HEK293 (cell line): ENCODE measurements at regions not wholly inside any gene's neighbourhood (a gene's known extent, or its start where the extent isn't known, plus 50 kb on each side); places are given as distances from the start of the nearest gene placed in this dataset.

Experiments used
- CTCF ChIA-PET: fragments of 350-600 bp; formaldehyde crosslinking; extraction: SDS; loops from one replicate; lab custom pipeline; 2021; ENCODE audit warnings: antibody characterized with exemption; lab: Yijun Ruan, JAX
- POLR2A ChIA-PET: fragments of 300-600 bp; formaldehyde crosslinking; extraction: SDS; loops from one replicate; lab custom pipeline; 2020; ENCODE audit warnings: antibody characterized with exemption, inconsistent platforms; lab: Yijun Ruan, JAX
- H3K27ac ChIP-seq: fragments of 200-500 bp; sonication (Bioruptor generic); 2 replicates; pipeline ENCODE4 v1.5.1; 2014; ENCODE audit warnings: low read depth, low read length, control low read depth, inconsistent platforms; ENCODE audit errors: extremely low read depth
- H3K36me3 ChIP-seq, 2 experiments: fragments of 200-500 bp in 1 of 2; sonication (Bioruptor generic) in 1 of 2; 1 replicate in 1 of 2; 2 replicates in 1 of 2; pipeline ENCODE4 v1.5.1; 2014 to 2017; ENCODE audit warnings: inconsistent platforms in 2 of 2, low read length in 2 of 2; ENCODE audit not compliant: control insufficient read depth in 2 of 2, insufficient read depth in 1 of 2
- H3K4me1 ChIP-seq: fragments of 200-500 bp; sonication (Bioruptor generic); 2 replicates; pipeline ENCODE4 v1.5.1; 2014; ENCODE audit warnings: mild to moderate bottlenecking, low read length, inconsistent platforms; ENCODE audit not compliant: control insufficient read depth, insufficient read depth
- H3K4me3 ChIP-seq: 2 replicates; pipeline ENCODE4 v1.5.1; 2011; ENCODE audit warnings: low read depth, mild to moderate bottlenecking, control low read depth, low read length, moderate library complexity
- H3K9me3 ChIP-seq: fragments of 200-500 bp; sonication (Bioruptor generic); 2 replicates; pipeline ENCODE4 v1.5.1; 2014; ENCODE audit warnings: low read depth, low read length, inconsistent platforms; ENCODE audit not compliant: control insufficient read depth, insufficient read depth
- BCL11B ChIP-seq: fragments of 450-650 bp; formaldehyde crosslinking; IDR thresholded peaks from 2 replicates; pipeline ENCODE4 v1.5.1; 2016; ENCODE audit warnings: low read depth, missing biosample characterization, missing genetic modification characterization
- ELK4 ChIP-seq: IDR thresholded peaks from 2 replicates; pipeline ENCODE4 v1.6.1; 2011; ENCODE audit warnings: mild to moderate bottlenecking, low read depth, low read length, borderline replicate concordance
- HIC1 ChIP-seq: fragments of 450-650 bp; formaldehyde crosslinking; IDR thresholded peaks from 2 replicates; pipeline ENCODE4 v1.5.1; 2016; ENCODE audit warnings: missing biosample characterization, missing genetic modification characterization
- MYNN ChIP-seq: fragments of 450-650 bp; formaldehyde crosslinking; IDR thresholded peaks from 2 replicates; pipeline ENCODE4 v1.5.1; 2016; ENCODE audit warnings: missing biosample characterization, missing genetic modification characterization, borderline replicate concordance
- SETDB1 ChIP-seq: IDR thresholded peaks from one replicate; pipeline ENCODE4 v1.6.1; 2017; ENCODE audit warnings: mild to moderate bottlenecking, low read length, moderate library complexity, mixed read lengths; ENCODE audit not compliant: insufficient read length
- WT1 ChIP-seq: fragments of 450-650 bp; formaldehyde crosslinking; IDR thresholded peaks from 2 replicates; pipeline ENCODE4 v1.5.1; 2016; ENCODE audit warnings: missing biosample characterization, missing genetic modification characterization
- ZFP37 ChIP-seq: fragments of 450-650 bp; formaldehyde crosslinking; IDR thresholded peaks from 2 replicates; pipeline ENCODE4 v1.5.1; 2016; ENCODE audit warnings: missing biosample characterization, missing genetic modification characterization
- ZNF214 ChIP-seq: fragments of 450-650 bp; formaldehyde crosslinking; IDR thresholded peaks from 2 replicates; pipeline ENCODE4 v1.5.1; 2017; ENCODE audit warnings: missing biosample characterization, mild to moderate bottlenecking, missing genetic modification characterization, borderline replicate concordance
- ZNF350 ChIP-seq: fragments of 450-650 bp; formaldehyde crosslinking; IDR thresholded peaks from 2 replicates; pipeline ENCODE4 v1.5.0; 2017; ENCODE audit warnings: missing biosample characterization, mild to moderate bottlenecking, missing genetic modification characterization
- ZNF362 ChIP-seq: fragments of 450-650 bp; formaldehyde crosslinking; IDR thresholded peaks from 2 replicates; pipeline ENCODE4 v1.5.1; 2016; ENCODE audit warnings: missing biosample characterization, missing genetic modification characterization
- ZNF37A ChIP-seq: fragments of 450-650 bp; IDR thresholded peaks from 2 replicates; pipeline ENCODE4 v1.5.1; 2018; ENCODE audit warnings: missing biosample characterization, missing genetic modification characterization
- ZNF398 ChIP-seq: fragments of 450-650 bp; formaldehyde crosslinking; IDR thresholded peaks from 2 replicates; pipeline ENCODE4 v1.5.1; 2017; ENCODE audit warnings: missing biosample characterization, missing genetic modification characterization
- ZNF426 ChIP-seq: fragments of 450-650 bp; formaldehyde crosslinking; IDR thresholded peaks from 2 replicates; pipeline ENCODE4 v1.5.1; 2017; ENCODE audit warnings: missing biosample characterization, missing genetic modification characterization, mild to moderate bottlenecking, inconsistent platforms, moderate library complexity
- ZNF518A ChIP-seq: fragments of 450-650 bp; formaldehyde crosslinking; conservative IDR thresholded peaks from 2 replicates; pipeline ENCODE4 v1.5.1; 2016; ENCODE audit warnings: low read depth, missing biosample characterization, missing genetic modification characterization
- ZNF600 ChIP-seq: fragments of 450-650 bp; formaldehyde crosslinking; IDR thresholded peaks from 2 replicates; pipeline ENCODE4 v1.5.1; 2016; ENCODE audit warnings: missing biosample characterization, missing genetic modification characterization
- ZNF670 ChIP-seq: fragments of 450-650 bp; formaldehyde crosslinking; IDR thresholded peaks from 2 replicates; pipeline ENCODE4 v1.5.1; 2016; ENCODE audit warnings: missing biosample characterization, missing genetic modification characterization, low read depth
- ZNF792 ChIP-seq: fragments of 450-650 bp; formaldehyde crosslinking; IDR thresholded peaks from 2 replicates; pipeline ENCODE4 v1.5.1; 2016; ENCODE audit warnings: missing biosample characterization, missing genetic modification characterization
- ZSCAN23 ChIP-seq: fragments of 450-650 bp; formaldehyde crosslinking; IDR thresholded peaks from 2 replicates; pipeline ENCODE4 v1.5.1; 2016; ENCODE audit warnings: missing biosample characterization, missing genetic modification characterization

- TF ChIP-seq ELK4, result no peak
- no peak for TF ChIP-seq ZNF37A (tag by site-specific recombination)
- TF ChIP-seq WT1 (tag by site-specific recombination), result no peak
- no peak for TF ChIP-seq HIC1 (tag by site-specific recombination)
- no peak for TF ChIP-seq ZFP37 (tag by site-specific recombination)
Observed at GRCh38 chr4:17170131-17170530, 271.7 kb upstream of the LDB2 start (continued).

GRCh38 chr4:17169699-17170098 lies 271.3 kb upstream of the LDB2 start:
- POLR2A ChIA-PET, result no interaction called here
- H3K4me3 ChIP-seq, result no peak overlapping the region
- CTCF ChIA-PET, result interaction anchor here (0.6 kb wide), 1 partner anchor 254 kb away, joined by 3 read pairs; no protein-coding TSS in a partner anchor
- H3K4me1 ChIP-seq, result peaks cover 7% of the 10 kb centered on the region
- H3K27ac ChIP-seq, result no peak overlapping the region
- H3K36me3 ChIP-seq, result no peaks in the 10 kb centered on the region
- no peaks in the 10 kb centered on the region for H3K9me3 ChIP-seq
- no peak for TF ChIP-seq ZNF362
- TF ChIP-seq ZNF214 (tag by site-specific recombination), result no peak
- no peak for TF ChIP-seq ZNF792 (tag by site-specific recombination)

- H3K4me3 ChIP-seq, result no peak overlapping the region
- H3K27ac ChIP-seq, result peak overlapping the region; percentile 65
- no peaks in the 10 kb centered on the region for H3K9me3 ChIP-seq
- CTCF ChIA-PET, result interaction anchor here (0.8 kb wide), 1 partner anchor 878 kb away, joined by 6 read pairs; no protein-coding TSS in a partner anchor
- peaks cover 7% of the 10 kb centered on the region for H3K4me1 ChIP-seq
- POLR2A ChIA-PET, result no interaction called here
- no peaks in the 10 kb centered on the region for H3K36me3 ChIP-seq
- TF ChIP-seq SETDB1 (peak; percentile 10), ZNF670 (no peak)
- TF ChIP-seq, all 188 proteins: peak for 1
Observed at GRCh38 chr4:17168571-17168970, 270.1 kb upstream of the LDB2 start.

- POLR2A ChIA-PET, result no interaction called here
- TF ChIP-seq ZNF518A (tag by site-specific recombination), result no peak
- TF ChIP-seq ZNF600, result no peak
- TF ChIP-seq WT1 (tag by site-specific recombination), result no peak
- no peak for TF ChIP-seq BCL11B
- no peak for TF ChIP-seq ZNF350 (tag by site-specific recombination)
- TF ChIP-seq ZNF426 (tag by site-specific recombination), result no peak
- no peak for TF ChIP-seq ZSCAN23 (tag by site-specific recombination)
- TF ChIP-seq MYNN, result no peak
- TF ChIP-seq ZNF398 (tag by site-specific recombination), result no peak
Observed at GRCh38 chr4:17166954-17167353, 268.5 kb upstream of the LDB2 start.

More at GRCh38 chr4:17166954-17167353, 268.5 kb upstream of the LDB2 start:
- H3K27ac ChIP-seq, result no peak overlapping the region; the same call in 1 of the 2 replicates
- peaks cover 7% of the 10 kb centered on the region for H3K4me1 ChIP-seq
- H3K9me3 ChIP-seq, result no peaks in the 10 kb centered on the region
- no peaks in the 10 kb centered on the region for H3K36me3 ChIP-seq
- CTCF ChIA-PET, result no interaction called here
- no peak overlapping the region for H3K4me3 ChIP-seq
